Tibial nerve (tissue), 4 donors: ENCODE measurements at regions not wholly inside any gene's neighbourhood (a gene's known extent, or its start where the extent isn't known, plus 50 kb on each side); places are given as distances from the start of the nearest gene placed in this dataset.

Experiments
- CTCF ChIP-seq, 5 experiments: fragments of 200-600 bp in 3 of 5; fragments of 450-650 bp in 2 of 5; sonication (generic) in 3 of 5; IDR thresholded peaks; one replicate each; pipeline ENCODE4 v1.5.1; 2016 to 2019; ENCODE audit warnings: antibody characterized with exemption in 5 of 5, mild to moderate bottlenecking in 3 of 5, moderate library complexity in 2 of 5
- EP300 ChIP-seq, 2 donors: sonication (generic); formaldehyde crosslinking; IDR thresholded peaks; one replicate each; pipeline ENCODE4 v1.6.1; 2017; ENCODE audit warnings: antibody characterized with exemption in 2 of 2, mild to moderate bottlenecking in 1 of 2
- POLR2A ChIP-seq, 2 donors: fragments of 450-650 bp; IDR thresholded peaks; one replicate each; pipeline ENCODE4 v1.6.1; 2017; ENCODE audit warnings: antibody characterized with exemption in 2 of 2, mild to moderate bottlenecking in 2 of 2, moderate library complexity in 2 of 2

GRCh38 chr13:78078168-78078567 lies 159.5 kb upstream of the EDNRB start:
- no peak for TF ChIP-seq CTCF (IDR thresholded peaks at IDR 0.05)
- no peak for TF ChIP-seq POLR2A (IDR thresholded peaks at IDR 0.05)
- TF ChIP-seq EP300 (IDR thresholded peaks at IDR 0.05) = no peak
